Right kidney (tissue), 1 donor: ENCODE measurements at regions not wholly inside any gene's neighbourhood (a gene's known extent, or its start where the extent isn't known, plus 50 kb on each side); places are given as distances from the start of the nearest gene placed in this dataset.
"Not testable (repeated sequence)": the region's sequence is repeated elsewhere in the genome, so short reads cannot be mapped to it uniquely, and the experiment has no call there.

Experiments
- DNase-seq: peaks from one replicate; pipeline ENCODE4 v3.0.0-alpha.2; 2016

GRCh38 chrX:34404386-34405070, 252.6 kb downstream of the TMEM47 start:
- no peak for DNase-seq

- no peak for DNase-seq
These were observed 255.7 kb downstream of the TMEM47 start for GRCh38 chrX:34401411-34401810.

GRCh38 chrX:34382416-34382815, 250.3 kb upstream of the FAM47A start:
- no peak for DNase-seq

GRCh38 chrX:34381241-34381640, 249.1 kb upstream of the FAM47A start:
- DNase-seq, result no peak

DNA sequence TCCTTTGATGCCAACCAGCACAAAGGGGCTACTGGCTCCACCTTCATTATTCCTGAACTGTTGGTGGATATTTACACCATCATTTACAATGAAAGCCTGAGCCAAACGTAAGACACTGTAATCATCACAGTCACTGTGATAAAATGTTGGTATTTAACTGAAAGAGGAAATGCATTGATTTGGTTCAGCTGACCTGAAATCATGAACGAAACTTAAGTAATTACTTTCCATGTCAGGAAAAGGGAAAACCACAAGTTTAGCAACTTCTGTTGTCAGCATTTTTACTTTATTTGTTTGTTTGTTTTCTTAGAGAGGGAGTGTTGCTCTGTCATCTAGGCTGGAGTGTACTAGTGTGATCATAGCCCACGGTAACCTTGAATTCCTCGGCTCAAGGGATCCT, 247.8 kb upstream of the FAM47A start:
- DNase-seq, result no peak

DNA sequence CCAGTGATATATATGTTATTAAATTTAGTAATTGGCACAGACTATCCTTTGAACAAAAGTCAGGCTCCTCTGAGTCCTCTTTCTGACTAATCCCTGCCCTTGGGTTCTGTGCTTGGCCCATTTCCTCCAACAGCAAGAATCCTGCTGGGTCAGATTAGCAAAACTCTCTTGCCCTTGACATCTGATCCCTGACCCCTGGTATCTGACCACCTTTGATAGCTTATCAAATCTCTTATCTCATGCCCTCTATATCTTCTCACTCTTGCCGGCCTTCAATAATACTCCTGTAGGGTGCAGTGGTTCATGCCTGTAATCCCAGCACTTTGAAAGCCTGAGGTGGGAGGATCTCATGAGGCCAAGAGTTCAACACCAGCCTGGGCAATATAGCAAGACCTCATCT, 245.5 kb upstream of the FAM47A start:
- no peak for DNase-seq

DNA sequence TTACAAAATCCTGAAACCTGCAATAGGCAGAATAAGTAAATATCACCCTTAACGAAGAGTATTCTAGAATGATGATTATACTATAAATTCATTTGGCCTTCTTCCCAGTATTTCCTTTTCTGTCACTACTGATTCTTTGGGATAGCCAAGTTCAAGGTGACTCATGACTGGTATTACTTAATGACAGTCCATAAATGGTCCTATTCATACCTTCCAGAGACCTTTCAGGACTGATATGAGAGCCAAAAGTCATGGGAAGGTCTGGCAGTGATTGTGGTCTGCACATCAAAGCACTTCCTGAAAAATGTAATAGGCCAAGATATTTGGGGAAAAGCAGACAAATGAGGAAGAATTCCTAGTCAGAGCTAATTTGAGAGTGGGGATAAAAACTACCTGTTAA, 239.6 kb upstream of the FAM47A start:
- DNase-seq, result no peak

DNA sequence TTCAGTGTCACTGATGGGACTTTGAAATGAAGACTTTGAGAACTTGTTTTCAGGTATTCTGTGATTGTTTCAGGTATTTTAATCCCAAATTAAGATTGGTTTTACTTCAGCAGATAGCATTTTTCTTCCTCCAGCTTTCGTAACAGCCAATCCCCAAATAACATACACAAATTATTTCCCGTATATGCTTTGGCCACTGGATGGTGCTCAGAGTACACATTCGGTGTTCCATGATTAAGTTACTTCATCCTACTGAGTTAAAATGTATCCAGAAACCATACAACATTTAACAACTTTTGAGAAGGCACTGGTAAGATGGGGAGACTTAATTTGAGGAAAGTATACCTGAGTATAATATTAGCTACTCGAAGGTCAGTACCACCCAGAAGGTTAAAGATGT, 233.4 kb upstream of the FAM47A start:
- no peak for DNase-seq

DNA sequence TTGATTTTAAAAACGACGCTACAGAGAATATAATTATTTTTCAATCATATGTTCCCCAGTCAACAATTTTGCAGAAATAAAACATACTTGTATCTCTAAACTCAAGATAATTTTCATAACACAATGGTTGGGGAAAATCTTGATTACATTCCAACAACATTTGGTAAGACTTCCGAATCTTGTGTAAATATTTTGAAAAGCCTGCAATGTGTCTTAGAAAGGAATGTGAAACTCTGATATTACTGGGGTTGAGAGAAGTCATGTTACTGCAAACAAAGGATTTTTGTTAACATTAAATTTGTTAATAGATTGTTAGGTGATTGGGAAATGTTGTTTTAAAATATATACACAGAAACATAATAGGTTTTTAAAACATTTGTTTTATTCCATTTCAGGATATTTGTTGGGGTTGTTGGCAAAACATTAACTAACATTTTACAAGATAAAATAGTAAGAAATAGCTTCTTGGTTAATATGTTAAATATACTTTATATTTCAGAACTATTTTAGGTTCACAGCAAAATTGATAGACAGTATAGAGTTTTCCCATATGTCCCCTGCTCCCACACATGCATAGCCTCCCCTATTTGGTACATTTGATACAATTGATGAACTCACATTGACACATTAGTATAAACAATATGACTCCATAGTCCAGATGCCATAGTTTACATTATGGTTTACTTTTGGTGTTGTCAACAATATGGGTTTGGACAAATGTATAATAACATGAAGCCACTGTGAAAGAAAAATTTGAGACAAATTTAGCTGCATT, 218.6 kb upstream of the FAM47A start:
- DNase-seq, result no peak

DNA sequence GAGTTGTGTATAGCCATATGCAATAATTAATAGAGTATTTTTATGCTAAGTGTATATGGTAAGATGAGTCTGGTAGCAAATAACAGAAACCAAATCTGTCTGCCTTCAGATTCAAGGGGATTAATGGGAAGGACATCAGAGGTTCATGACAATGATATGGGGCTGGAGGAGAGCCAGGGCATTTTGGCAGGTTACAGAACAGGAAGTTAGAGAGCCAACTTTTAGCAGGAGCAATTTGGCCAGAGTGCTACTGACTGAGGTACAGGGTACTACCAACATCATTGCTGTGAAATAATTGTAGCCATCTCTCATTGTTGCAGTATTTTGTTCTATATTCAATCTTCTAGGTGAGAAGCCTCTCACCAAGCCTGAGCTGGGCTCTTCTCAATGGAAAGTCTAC, 210.9 kb upstream of the FAM47A start:
- DNase-seq, result no peak

GRCh38 chrX:34341814-34342213, 209.7 kb upstream of the FAM47A start:
- DNase-seq, result no peak

- DNase-seq, result no peak
These were observed 209.1 kb upstream of the FAM47A start for GRCh38 chrX:34341258-34341657.

GRCh38 chrX:34338046-34338445, 205.9 kb upstream of the FAM47A start:
- no peak for DNase-seq

GRCh38 chrX:34335376-34335775, 203.3 kb upstream of the FAM47A start:
- not testable (repeated sequence) for DNase-seq

GRCh38 chrX:34332334-34332733, 200.2 kb upstream of the FAM47A start:
- DNase-seq, result no peak

DNA sequence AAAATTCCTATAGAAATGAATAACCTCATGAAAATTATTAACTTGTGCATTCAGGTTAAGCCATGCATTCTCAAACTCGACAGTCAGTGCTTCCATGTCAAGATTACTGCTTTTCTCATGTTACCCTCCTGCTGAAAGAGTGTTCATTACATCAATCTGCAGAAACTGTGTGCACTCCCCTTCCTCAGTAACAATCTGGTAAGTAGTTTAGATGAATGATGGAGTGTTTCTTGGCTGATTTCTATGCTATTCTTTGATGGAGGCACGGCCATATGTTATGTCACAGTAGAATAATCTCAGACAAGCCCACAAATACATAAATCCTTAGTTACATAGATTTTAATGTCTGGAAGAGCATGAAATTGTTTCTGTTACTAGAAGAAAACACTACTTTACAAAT, 193.3 kb upstream of the FAM47A start:
- DNase-seq, result no peak

- DNase-seq, result not testable (repeated sequence)
These were observed 188.3 kb upstream of the FAM47A start for GRCh38 chrX:34320424-34320823.

- DNase-seq, result no peak
These were observed 168.8 kb upstream of the FAM47A start for GRCh38 chrX:34300871-34301270.

- DNase-seq, result no peak
These were observed 167.4 kb upstream of the FAM47A start for GRCh38 chrX:34299451-34299967.

DNA sequence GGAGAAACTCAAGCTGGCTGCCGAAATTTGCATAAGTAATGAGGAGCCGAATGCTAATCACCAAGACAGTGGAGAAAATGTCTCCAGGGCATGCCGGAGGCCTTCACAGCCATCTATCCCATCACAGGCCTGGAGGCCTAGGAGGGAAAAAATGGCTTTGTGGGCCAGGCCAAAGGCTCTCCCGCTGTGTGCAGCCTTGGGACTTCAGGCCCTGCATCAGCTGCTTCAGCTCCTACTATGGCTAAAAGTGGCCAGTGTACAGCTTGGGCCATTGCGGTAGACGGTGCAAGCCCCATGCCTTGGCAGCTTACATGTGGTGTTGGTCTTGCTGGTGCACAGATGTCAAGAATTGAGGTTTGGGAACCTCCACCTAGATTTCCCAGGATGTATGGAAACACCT, 162.6 kb upstream of the FAM47A start:
- no peak for DNase-seq

GRCh38 chrX:34288782-34289181, 156.7 kb upstream of the FAM47A start:
- no peak for DNase-seq

- no peak for DNase-seq
These were observed 147.9 kb upstream of the FAM47A start for GRCh38 chrX:34279866-34280560.

GRCh38 chrX:34275699-34276098, 143.6 kb upstream of the FAM47A start:
- no peak for DNase-seq
